ENCODE measurements at regions not wholly inside any gene's neighbourhood (a gene's known extent, or its start where the extent isn't known, plus 50 kb on each side); places are given as distances from the start of the nearest gene placed in this dataset.

DNA sequence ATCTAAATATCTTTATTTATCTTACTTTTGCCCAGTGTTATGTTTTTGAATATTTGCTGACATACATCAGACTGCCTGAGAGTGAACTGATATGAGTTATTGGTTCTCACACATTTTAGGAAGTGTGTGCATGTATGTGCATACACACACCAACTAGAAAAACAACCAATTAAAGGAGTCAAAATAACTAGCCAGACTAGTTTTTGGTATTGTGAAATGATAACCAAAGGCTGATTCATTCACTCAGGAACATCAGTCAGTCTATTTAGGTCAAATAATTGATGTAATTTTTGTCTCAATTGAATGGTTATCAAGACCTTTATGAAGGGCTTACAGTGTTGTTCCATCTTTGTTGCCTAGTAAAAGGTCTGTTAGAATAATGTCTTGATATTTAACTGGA is 369.3 kb upstream of the VRK2 start (continued):
- TF ChIP-seq, protein P1, sequence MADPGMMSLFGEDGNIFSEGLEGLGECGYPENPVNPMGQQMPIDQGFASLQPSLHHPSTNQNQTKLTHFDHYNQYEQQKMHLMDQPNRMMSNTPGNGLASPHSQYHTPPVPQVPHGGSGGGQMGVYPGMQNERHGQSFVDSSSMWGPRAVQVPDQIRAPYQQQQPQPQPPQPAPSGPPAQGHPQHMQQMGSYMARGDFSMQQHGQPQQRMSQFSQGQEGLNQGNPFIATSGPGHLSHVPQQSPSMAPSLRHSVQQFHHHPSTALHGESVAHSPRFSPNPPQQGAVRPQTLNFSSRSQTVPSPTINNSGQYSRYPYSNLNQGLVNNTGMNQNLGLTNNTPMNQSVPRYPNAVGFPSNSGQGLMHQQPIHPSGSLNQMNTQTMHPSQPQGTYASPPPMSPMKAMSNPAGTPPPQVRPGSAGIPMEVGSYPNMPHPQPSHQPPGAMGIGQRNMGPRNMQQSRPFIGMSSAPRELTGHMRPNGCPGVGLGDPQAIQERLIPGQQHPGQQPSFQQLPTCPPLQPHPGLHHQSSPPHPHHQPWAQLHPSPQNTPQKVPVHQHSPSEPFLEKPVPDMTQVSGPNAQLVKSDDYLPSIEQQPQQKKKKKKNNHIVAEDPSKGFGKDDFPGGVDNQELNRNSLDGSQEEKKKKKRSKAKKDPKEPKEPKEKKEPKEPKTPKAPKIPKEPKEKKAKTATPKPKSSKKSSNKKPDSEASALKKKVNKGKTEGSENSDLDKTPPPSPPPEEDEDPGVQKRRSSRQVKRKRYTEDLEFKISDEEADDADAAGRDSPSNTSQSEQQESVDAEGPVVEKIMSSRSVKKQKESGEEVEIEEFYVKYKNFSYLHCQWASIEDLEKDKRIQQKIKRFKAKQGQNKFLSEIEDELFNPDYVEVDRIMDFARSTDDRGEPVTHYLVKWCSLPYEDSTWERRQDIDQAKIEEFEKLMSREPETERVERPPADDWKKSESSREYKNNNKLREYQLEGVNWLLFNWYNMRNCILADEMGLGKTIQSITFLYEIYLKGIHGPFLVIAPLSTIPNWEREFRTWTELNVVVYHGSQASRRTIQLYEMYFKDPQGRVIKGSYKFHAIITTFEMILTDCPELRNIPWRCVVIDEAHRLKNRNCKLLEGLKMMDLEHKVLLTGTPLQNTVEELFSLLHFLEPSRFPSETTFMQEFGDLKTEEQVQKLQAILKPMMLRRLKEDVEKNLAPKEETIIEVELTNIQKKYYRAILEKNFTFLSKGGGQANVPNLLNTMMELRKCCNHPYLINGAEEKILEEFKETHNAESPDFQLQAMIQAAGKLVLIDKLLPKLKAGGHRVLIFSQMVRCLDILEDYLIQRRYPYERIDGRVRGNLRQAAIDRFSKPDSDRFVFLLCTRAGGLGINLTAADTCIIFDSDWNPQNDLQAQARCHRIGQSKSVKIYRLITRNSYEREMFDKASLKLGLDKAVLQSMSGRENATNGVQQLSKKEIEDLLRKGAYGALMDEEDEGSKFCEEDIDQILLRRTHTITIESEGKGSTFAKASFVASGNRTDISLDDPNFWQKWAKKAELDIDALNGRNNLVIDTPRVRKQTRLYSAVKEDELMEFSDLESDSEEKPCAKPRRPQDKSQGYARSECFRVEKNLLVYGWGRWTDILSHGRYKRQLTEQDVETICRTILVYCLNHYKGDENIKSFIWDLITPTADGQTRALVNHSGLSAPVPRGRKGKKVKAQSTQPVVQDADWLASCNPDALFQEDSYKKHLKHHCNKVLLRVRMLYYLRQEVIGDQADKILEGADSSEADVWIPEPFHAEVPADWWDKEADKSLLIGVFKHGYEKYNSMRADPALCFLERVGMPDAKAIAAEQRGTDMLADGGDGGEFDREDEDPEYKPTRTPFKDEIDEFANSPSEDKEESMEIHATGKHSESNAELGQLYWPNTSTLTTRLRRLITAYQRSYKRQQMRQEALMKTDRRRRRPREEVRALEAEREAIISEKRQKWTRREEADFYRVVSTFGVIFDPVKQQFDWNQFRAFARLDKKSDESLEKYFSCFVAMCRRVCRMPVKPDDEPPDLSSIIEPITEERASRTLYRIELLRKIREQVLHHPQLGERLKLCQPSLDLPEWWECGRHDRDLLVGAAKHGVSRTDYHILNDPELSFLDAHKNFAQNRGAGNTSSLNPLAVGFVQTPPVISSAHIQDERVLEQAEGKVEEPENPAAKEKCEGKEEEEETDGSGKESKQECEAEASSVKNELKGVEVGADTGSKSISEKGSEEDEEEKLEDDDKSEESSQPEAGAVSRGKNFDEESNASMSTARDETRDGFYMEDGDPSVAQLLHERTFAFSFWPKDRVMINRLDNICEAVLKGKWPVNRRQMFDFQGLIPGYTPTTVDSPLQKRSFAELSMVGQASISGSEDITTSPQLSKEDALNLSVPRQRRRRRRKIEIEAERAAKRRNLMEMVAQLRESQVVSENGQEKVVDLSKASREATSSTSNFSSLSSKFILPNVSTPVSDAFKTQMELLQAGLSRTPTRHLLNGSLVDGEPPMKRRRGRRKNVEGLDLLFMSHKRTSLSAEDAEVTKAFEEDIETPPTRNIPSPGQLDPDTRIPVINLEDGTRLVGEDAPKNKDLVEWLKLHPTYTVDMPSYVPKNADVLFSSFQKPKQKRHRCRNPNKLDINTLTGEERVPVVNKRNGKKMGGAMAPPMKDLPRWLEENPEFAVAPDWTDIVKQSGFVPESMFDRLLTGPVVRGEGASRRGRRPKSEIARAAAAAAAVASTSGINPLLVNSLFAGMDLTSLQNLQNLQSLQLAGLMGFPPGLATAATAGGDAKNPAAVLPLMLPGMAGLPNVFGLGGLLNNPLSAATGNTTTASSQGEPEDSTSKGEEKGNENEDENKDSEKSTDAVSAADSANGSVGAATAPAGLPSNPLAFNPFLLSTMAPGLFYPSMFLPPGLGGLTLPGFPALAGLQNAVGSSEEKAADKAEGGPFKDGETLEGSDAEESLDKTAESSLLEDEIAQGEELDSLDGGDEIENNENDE (IDR thresholded peaks at IDR 0.05; ENCODE audit: insufficient replicate concordance, low read length), result no peak
- TF ChIP-seq NANOG (IDR thresholded peaks at IDR 0.05; ENCODE audit: insufficient read depth, low read depth, low read length, poor library complexity, severe bottlenecking) (no peak), JUND (IDR thresholded peaks at IDR 0.05; ENCODE audit: low read length) (no peak), SIN3A (conservative IDR thresholded peaks at IDR 0.05 in 1 of 2, IDR thresholded peaks at IDR 0.05 in 1 of 2; ENCODE audit: low read depth in 1 of 2, low read length in 2 of 2) (no peak), ZNF274 (IDR thresholded peaks at IDR 0.05; ENCODE audit: borderline replicate concordance, extremely low read depth, low read length) (no peak)

Data from H1 (cell line).